ENCODE measurements at regions not wholly inside any gene's neighbourhood (a gene's known extent, or its start where the extent isn't known, plus 50 kb on each side); places are given as distances from the start of the nearest gene placed in this dataset.
"Not testable (repeated sequence)": the region's sequence is repeated elsewhere in the genome, so short reads cannot be mapped to it uniquely, and the experiment has no call there.

DNA sequence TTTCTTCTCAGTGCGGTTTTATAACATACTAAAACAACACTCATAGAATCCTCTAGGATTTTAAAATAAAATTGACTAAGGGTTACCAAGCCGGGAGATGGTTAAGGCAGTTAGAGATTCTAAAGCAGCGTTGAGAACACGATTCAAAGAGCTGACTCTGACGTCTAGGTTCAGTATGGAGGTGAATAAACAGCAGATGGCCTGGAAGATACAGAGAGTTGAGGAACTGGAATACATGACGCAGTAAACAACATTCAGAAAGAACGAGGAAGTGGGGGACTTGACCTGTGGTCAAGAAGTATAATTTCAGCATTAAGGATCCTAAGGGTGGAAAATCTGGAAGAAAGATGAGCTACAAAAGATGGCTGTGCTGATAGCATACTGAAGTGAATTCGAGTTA, 68.4 kb upstream of the NBPF26 start:
- not testable (repeated sequence) for DNase-seq; H3K27me3 Mint-ChIP-seq; H3K9me3 Mint-ChIP-seq; H3K4me3 Mint-ChIP-seq; H3K4me1 Mint-ChIP-seq; ATAC-seq; H3K36me3 Mint-ChIP-seq (ENCODE audit: low read depth); H3K27ac Mint-ChIP-seq

DNA sequence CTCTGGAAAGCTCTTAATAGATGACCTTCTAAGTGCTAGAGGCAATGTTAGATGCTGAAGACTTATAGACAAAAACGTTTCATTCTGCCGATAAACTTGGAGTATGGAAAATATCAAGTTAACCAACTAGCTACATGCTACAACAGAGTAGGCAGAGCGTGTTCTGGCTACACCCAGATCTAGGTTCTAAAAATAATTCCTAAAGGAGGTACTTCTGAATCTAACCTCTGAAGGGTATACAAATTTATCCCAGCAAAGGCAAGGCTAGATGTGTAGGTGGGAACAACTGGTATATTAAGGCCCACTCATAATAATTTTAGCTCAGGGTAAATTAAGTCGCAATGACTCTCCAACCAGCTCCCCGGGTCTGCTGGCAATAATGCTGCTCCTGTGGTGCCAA, 67.6 kb upstream of the NBPF26 start:
- DNase-seq; H3K27ac Mint-ChIP-seq; ATAC-seq; H3K4me3 Mint-ChIP-seq; H3K4me1 Mint-ChIP-seq; H3K27me3 Mint-ChIP-seq; H3K9me3 Mint-ChIP-seq; H3K36me3 Mint-ChIP-seq (ENCODE audit: low read depth): not testable (repeated sequence)

DNA sequence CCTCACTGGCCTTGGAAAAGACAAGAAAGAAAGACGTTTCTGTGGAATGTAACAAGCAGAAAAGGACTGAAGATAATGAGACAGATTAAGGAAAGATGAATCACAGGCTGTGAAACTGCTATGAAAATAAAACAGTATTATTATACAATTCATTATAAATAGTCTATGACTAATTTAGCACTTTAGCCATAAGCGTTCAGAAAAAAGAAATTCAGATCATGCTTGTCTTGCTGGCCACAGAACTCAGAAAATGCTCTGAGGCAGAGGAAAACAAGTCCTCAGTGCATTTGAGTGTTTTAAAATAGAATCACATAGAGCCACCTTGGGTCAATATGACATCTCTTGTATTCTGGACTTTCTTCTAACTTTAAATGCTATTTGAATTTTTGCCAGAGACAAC, 65.9 kb upstream of the NBPF26 start:
- H3K27ac Mint-ChIP-seq; H3K36me3 Mint-ChIP-seq (ENCODE audit: low read depth); H3K4me1 Mint-ChIP-seq; ATAC-seq; DNase-seq; H3K9me3 Mint-ChIP-seq; H3K4me3 Mint-ChIP-seq; H3K27me3 Mint-ChIP-seq: not testable (repeated sequence)

DNA sequence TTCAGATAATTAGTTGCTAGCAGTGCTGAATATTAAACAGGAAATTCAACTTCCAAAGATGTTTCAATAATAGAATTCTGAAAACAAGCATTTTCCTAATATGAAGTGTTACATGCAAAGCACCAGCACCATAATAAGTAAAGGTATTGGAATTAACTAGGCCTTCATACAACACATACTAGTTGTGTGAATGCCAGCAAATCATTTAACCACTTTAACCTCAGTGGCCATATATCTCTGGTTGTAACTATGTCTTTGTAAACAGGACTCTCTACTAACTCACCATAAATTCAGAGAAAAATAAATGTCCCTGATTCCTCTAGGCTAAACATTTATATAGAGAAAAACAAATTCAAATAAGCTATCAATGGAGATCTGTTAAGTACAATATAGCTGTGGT, 65.1 kb upstream of the NBPF26 start:
- not testable (repeated sequence) for H3K4me1 Mint-ChIP-seq; H3K27me3 Mint-ChIP-seq; H3K9me3 Mint-ChIP-seq; H3K4me3 Mint-ChIP-seq; ATAC-seq; H3K27ac Mint-ChIP-seq; H3K36me3 Mint-ChIP-seq (ENCODE audit: low read depth); DNase-seq

DNA sequence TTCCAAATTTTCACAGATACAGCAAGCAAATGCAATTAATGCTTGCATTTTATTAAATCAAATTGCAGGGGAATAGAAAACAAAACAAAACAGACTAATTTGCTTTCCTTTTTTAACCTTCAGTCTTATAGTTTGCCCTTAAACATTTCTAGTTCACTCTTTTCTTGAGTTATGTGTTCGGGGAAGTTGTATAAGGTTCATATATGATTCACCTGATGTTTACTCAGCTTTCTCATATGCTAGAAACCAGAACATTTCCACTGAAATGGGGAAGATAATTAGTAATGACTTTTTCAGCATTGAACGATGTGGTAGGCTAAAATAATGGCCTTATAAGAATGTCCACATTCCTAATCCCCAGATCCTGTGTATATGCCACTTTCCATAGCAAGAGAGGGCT, 64.6 kb upstream of the NBPF26 start:
- H3K27me3 Mint-ChIP-seq; H3K4me3 Mint-ChIP-seq; H3K9me3 Mint-ChIP-seq; H3K27ac Mint-ChIP-seq; DNase-seq; ATAC-seq; H3K36me3 Mint-ChIP-seq (ENCODE audit: low read depth); H3K4me1 Mint-ChIP-seq: not testable (repeated sequence)

DNA sequence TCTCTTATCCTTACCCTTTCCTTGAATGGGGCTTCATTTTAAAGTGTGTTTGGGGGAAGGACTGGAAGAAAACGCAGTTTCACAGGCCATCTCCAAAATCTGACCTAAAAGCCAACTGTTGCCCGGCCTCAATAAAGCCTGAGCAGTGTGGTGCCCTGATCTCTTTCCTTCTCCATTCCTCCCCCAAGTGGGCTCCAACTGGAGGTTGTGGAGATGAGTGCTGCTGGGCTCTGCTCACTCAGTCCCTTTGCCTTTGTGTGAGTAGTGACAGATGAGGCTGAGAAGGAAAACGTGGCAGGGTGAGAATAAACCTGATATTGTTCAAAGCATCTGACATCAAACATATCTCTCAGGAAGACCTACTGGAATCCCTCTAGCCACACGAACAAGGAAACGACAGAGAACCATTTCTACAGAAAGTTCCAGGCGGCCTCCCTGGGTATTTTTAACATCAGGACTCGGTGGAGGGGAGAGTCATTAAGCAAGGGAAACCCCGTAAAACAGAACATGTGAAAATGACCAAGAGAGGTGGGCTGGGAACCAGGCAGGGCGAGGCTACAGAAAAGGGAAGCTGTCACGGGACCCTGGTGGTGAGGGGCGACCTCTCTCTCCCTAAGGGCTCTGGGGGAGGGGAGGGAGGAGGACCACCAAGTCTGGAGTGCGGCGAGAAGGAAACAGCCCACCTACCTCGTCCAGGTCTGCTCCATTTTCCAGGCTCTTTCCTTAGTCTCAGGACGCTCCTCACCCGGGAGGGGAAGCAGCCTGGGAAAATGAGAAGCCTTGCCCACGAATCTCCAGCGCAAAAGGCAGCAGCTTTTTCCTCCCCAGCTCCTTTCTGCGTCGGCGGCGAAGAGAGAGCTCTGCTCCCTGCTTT, 59.1 kb upstream of the NBPF26 start:
- H3K4me1 Mint-ChIP-seq; H3K36me3 Mint-ChIP-seq (ENCODE audit: low read depth); ATAC-seq; DNase-seq; H3K27me3 Mint-ChIP-seq; H3K9me3 Mint-ChIP-seq; H3K27ac Mint-ChIP-seq: not testable (repeated sequence)
- peak overlapping the region; percentile 77 for H3K4me3 Mint-ChIP-seq

DNA sequence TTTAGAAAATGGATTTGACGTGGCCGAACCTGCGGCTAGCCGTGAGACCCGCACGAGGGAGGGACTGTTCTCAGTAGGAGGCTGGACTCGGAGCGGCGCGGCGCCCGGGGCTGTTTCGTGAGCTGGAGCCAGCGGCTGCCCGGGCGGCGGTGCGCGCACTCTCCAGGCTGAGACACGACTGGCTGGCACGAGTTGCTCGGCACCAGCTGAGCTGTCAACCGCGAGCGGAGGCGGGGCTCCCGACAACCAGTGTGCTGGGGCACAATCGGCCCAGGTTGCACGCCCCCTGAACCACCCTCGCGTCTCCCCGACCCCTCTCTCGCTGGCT, 58.5 kb upstream of the NBPF26 start:
- not testable (repeated sequence) for H3K27me3 Mint-ChIP-seq; H3K4me1 Mint-ChIP-seq; H3K9me3 Mint-ChIP-seq; H3K27ac Mint-ChIP-seq; H3K36me3 Mint-ChIP-seq (ENCODE audit: low read depth)
- ATAC-seq (peak; percentile 95), DNase-seq (peak; percentile 12)
- H3K4me3 Mint-ChIP-seq, result peak overlapping the region; percentile 77

DNA sequence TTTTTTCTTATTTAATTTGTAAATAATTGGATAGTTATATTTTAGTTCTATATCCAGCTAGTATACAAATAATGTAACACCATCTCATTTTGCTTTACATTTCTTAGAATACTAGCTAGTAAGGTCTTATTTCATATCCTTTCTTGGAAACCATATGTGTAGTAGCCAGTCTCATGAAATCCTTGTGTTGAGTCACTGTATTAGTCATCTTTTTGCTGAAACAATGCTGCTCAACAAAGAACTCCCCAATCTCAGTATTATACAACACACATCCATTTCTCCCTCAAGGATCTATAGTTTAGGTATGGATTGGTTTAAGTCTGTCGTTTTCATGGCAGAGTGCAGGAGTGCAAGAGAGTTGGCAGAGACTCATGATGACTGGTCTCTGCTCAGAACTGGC, 55.6 kb upstream of the NBPF26 start:
- H3K9me3 Mint-ChIP-seq; H3K27ac Mint-ChIP-seq; H3K27me3 Mint-ChIP-seq; DNase-seq; H3K4me1 Mint-ChIP-seq; H3K4me3 Mint-ChIP-seq; H3K36me3 Mint-ChIP-seq (ENCODE audit: low read depth): not testable (repeated sequence)
- peak; percentile 37 for ATAC-seq
